Neutrophil (primary cell): ENCODE measurements at regions not wholly inside any gene's neighbourhood (a gene's known extent, or its start where the extent isn't known, plus 50 kb on each side); places are given as distances from the start of the nearest gene placed in this dataset.

ENCODE experiments used
- H3K27ac ChIP-seq: fragments of 200-600 bp; sonication (generic); 2 replicates; pipeline ENCODE4 v1.5.1; 2016; ENCODE audit warnings: mild to moderate bottlenecking, moderate library complexity
- H3K27me3 ChIP-seq: fragments of 200-600 bp; sonication (generic); 2 replicates; pipeline ENCODE4 v1.6.0; 2016; ENCODE audit warnings: mild to moderate bottlenecking
- H3K36me3 ChIP-seq: fragments of 200-600 bp; sonication (generic); 2 replicates; pipeline ENCODE4 v1.5.1; 2017
- H3K4me1 ChIP-seq, 2 experiments: fragments of 200-600 bp in 1 of 2; sonication (generic) in 1 of 2; 1 replicate in 1 of 2; 2 replicates in 1 of 2; pipeline versions ENCODE4 v1.5.1 to v1.6.1; 2013 to 2016; ENCODE audit warnings: low read depth in 1 of 2, low read length in 1 of 2, mild to moderate bottlenecking in 1 of 2, moderate library complexity in 1 of 2; ENCODE audit not compliant: control insufficient read depth in 1 of 2, insufficient read depth in 1 of 2
- H3K4me3 ChIP-seq, 2 experiments: fragments of 200-600 bp in 1 of 2; sonication (generic) in 1 of 2; 1 replicate in 1 of 2; 2 replicates in 1 of 2; pipeline ENCODE4 v1.5.1; 2013 to 2016; ENCODE audit warnings: low read depth in 1 of 2, low read length in 1 of 2, mild to moderate bottlenecking in 1 of 2, moderate library complexity in 1 of 2
- H3K9me3 ChIP-seq: fragments of 200-600 bp; sonication (generic); 2 replicates; pipeline ENCODE4 v1.5.1; 2016
- TF ChIP-seq, protein P1 (sequence below): fragments of 200-600 bp; sonication (generic); IDR thresholded peaks from 2 replicates; pipeline ENCODE4 v1.5.1; 2016; ENCODE audit warnings: antibody characterized with exemption

DNA sequence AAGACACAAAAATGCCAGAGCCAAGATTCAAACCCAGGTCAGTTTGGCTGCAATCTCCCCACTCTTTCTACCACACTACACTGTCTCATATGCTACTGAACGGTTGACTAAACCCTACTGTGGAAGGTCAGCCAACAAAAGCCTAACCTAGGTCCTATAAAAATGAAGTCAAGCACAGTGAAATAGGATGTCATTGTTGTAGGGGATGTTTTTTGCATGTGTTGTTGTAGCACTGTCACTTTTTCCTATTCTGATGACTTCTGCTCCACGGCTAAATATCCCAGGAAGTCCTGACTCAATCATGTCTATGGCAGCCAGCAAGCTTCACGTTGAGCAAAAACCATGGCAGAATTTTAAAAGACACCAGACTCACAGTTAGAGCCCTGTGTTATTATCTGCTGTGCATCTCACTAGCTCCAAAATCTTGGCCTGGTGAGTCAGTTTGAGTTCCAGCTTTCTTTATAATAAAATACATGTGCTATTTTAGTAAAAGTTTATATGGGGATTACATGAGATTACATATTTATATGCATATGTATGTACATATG, 322.1 kb upstream of the NT5E start:
- Histone ChIP-seq H3K27ac (no peak overlapping the region), H3K36me3 (no peaks in the 10 kb centered on the region), H3K27me3 (no peaks in the 10 kb centered on the region), H3K4me3 (no peak overlapping the region), H3K4me1 (no peaks in the 10 kb centered on the region), H3K9me3 (no peaks in the 10 kb centered on the region)
- TF ChIP-seq, protein P1, sequence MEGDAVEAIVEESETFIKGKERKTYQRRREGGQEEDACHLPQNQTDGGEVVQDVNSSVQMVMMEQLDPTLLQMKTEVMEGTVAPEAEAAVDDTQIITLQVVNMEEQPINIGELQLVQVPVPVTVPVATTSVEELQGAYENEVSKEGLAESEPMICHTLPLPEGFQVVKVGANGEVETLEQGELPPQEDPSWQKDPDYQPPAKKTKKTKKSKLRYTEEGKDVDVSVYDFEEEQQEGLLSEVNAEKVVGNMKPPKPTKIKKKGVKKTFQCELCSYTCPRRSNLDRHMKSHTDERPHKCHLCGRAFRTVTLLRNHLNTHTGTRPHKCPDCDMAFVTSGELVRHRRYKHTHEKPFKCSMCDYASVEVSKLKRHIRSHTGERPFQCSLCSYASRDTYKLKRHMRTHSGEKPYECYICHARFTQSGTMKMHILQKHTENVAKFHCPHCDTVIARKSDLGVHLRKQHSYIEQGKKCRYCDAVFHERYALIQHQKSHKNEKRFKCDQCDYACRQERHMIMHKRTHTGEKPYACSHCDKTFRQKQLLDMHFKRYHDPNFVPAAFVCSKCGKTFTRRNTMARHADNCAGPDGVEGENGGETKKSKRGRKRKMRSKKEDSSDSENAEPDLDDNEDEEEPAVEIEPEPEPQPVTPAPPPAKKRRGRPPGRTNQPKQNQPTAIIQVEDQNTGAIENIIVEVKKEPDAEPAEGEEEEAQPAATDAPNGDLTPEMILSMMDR = no peak

DNA sequence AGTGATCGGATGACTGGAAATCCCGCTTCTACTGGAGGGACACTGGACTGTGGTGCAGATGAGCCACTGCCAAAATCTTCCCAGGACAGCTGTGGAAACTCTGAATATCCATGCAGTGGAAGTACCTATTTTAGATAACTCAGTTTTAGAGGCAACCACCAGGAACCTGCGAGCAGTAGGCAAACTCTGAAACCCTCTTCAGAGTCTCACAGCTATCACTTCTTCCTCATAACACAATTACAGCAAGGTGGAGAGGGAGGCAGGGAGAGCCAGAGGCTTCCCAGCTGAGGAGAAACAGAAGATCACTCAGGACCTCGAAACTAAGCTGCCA, 322.8 kb upstream of the NT5E start:
- no peaks in the 10 kb centered on the region for H3K4me1 ChIP-seq
- TF ChIP-seq, protein P1 = no peak

DNA sequence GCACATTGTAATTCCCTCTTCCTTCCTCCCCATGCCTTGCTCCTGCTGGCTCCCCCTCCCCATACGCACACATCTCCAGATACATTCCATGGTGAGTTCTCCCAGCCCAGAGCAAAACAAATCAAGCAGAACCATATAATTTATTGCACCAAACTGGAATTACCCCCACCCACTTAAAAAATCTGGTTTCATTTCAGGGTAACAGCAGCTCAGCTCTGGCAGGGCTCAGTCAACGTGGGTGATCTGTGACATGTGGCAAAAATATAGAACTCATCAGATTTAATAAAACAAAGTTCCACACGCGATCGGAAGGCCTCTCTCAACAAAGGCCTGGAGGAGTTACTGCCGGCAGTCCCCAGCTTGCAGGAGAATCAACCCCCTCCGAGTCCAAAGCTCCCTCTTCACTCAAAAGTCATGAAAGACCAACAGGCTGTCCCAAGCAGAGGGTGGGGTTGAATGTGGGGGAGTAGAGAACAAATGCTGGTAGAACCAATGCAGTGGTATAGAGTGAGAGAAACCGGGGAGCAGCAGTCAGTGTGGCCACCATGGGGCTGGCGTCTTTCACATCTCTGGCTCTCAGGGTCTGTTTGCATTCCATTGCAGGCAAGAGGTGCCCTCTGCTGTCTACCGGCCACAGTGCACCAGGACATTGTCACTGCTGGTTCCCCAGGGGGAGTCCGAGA, 323.3 kb upstream of the NT5E start:
- Histone ChIP-seq H3K27me3 (no peaks in the 10 kb centered on the region), H3K9me3 (no peaks in the 10 kb centered on the region), H3K27ac (no peak overlapping the region), H3K36me3 (no peaks in the 10 kb centered on the region), H3K4me3 (no peak overlapping the region), H3K4me1 (no peaks in the 10 kb centered on the region)
- TF ChIP-seq, protein P1 = no peak

More for the DNA sequence above, 322.8 kb upstream of the NT5E start:
- no peaks in the 10 kb centered on the region for H3K27me3 ChIP-seq
- H3K27ac ChIP-seq = no peak overlapping the region
- no peaks in the 10 kb centered on the region for H3K9me3 ChIP-seq
- no peak overlapping the region for H3K4me3 ChIP-seq
- H3K36me3 ChIP-seq = no peaks in the 10 kb centered on the region

DNA sequence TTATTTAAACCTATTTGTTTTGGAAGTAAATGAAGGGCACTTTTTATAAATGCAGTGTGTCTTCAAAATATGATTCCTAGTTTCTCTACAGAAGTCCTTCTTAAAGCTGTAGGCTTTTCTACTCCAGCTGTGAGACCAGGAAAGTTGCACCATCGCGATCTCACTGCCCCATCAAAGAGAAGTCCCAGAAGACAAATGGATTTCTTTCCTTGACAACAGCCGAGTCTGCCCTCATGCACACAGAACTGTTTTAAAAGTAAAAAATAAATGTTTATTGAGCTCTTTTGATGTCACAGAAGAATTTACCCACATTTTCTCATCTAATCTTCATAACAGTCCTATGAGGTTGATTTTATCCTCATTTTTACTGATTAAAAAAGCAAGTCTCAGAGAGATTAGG, 324.4 kb upstream of the NT5E start:
- H3K4me3 ChIP-seq = no peak overlapping the region
- TF ChIP-seq, protein P1 = no peak
- no peaks in the 10 kb centered on the region for H3K36me3 ChIP-seq
- no peaks in the 10 kb centered on the region for H3K9me3 ChIP-seq
- no peaks in the 10 kb centered on the region for H3K27me3 ChIP-seq
- H3K27ac ChIP-seq = no peak overlapping the region
- no peaks in the 10 kb centered on the region for H3K4me1 ChIP-seq

DNA sequence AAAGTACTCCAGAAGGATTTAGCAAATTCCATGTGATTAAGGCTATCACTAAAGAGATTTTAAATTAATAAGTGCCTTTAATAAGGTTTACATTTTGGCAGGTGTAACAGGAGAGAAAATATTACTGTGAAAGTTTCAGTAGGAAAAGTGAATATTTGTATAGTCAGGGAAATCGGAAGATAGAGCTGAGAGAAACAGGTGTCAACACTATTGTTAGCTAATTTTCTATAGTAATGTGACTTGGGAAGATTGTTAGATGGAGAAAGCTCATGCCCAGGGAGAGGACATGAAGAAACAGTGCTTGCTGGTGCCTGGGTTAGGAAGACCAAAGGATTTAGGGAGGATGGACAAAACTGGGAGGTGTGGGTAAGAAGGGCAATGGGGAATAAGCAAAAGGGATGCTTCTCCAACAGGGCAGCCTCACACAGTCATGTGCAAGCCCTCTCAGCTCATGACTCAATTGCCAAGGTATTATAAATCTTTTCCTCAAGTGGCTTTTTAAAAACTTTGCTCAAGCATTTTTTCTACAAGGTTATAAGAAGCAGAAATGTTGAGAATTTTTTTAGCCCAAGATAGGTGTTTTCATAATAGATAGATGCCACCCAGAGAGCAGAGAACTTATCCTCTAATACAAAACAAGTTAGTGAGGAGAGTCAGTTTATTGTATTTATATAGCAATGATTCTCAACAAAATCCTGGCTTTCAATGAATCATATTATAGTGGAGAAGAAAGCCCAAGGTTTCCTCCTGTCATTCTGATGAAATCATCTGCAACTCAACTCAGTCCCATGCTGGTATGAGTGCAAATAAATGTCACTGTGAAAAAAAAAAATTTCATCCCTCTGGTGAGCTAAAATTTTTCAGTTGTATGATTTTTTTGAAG, 325.2 kb upstream of the NT5E start:
- H3K36me3 ChIP-seq = no peaks in the 10 kb centered on the region
- H3K27ac ChIP-seq = no peak overlapping the region
- H3K27me3 ChIP-seq = no peaks in the 10 kb centered on the region
- H3K4me1 ChIP-seq = no peaks in the 10 kb centered on the region
- TF ChIP-seq, protein P1 = no peak
- no peak overlapping the region for H3K4me3 ChIP-seq
- H3K9me3 ChIP-seq = no peaks in the 10 kb centered on the region
